Activated CD4-positive, alpha-beta T cell treated with anti-CD3 and anti-CD28 coated beads for 36 hours (primary cell): ENCODE measurements at regions not wholly inside any gene's neighbourhood (a gene's known extent, or its start where the extent isn't known, plus 50 kb on each side); places are given as distances from the start of the nearest gene placed in this dataset.
"Not testable (repeated sequence)": the region's sequence is repeated elsewhere in the genome, so short reads cannot be mapped to it uniquely, and the experiment has no call there.

Experiments
- ATAC-seq: fragments of 200-7000 bp; cut with Tn5 transposase; one replicate; pipeline ENCODE4 v1.10.0; 2021; ENCODE audit warnings: mild to moderate bottlenecking, moderate library complexity
- CTCF ChIA-PET: fragments of 350-600 bp; sonication (Branson Sonifier 250); formaldehyde crosslinking; loops from one replicate; lab custom pipeline; 2021; ENCODE audit warnings: antibody characterized with exemption; lab: Charles Lee
- POLR2A ChIA-PET: fragments of 350-600 bp; sonication (Branson Sonifier 250); formaldehyde crosslinking; loops from one replicate; lab custom pipeline; 2021; ENCODE audit warnings: antibody characterized with exemption, inconsistent platforms; lab: Charles Lee
- DNase-seq: peaks from one replicate; pipeline ENCODE4 v3.0.0-alpha.2; 2020
- H3K27ac Mint-ChIP-seq: one replicate; pipeline ENCODE4 v1.8.0; 2021; ENCODE audit warnings: mixed read lengths
- H3K27me3 Mint-ChIP-seq: one replicate; pipeline ENCODE4 v1.8.0; 2021; ENCODE audit warnings: mixed read lengths
- H3K36me3 Mint-ChIP-seq: one replicate; pipeline ENCODE4 v1.8.0; 2021; ENCODE audit warnings: low read depth, mixed read lengths
- H3K4me1 Mint-ChIP-seq: one replicate; pipeline ENCODE4 v1.8.0; 2021; ENCODE audit warnings: mixed read lengths
- H3K4me3 Mint-ChIP-seq: one replicate; pipeline ENCODE4 v1.8.0; 2021; ENCODE audit warnings: mild to moderate bottlenecking, moderate library complexity, mixed read lengths
- H3K9me3 Mint-ChIP-seq: one replicate; pipeline ENCODE4 v1.8.0; 2021; ENCODE audit warnings: low read depth, mixed read lengths
- intact Hi-C, 2 experiments: fragments of 100-400 bp; cut with DNase I in 1 of 2; cut with micrococcal nuclease in 1 of 2; formaldehyde crosslinking; loops; one replicate each; pipeline versions ENCODE4 v1.14.2 to v1.15.1; 2022 to 2024; cut with DNase I, micrococcal nuclease

DNA sequence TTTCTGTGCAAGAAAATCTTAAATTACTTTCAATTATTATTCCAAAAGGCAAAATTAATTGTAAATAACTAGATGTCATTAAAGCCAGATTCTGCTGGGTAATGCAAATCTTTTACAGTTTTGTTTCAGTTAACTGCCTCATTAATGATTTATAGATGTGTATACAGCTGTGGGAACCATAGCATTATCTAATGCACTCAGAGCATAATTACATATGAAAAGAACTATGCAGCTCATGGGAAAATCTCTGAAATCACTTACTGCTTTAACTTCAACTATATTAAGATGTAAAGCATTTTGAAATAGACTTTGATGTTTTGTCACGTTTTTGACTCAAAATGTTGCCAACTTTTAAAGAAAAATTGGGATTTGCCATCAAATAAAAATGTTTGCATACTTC is 630.3 kb upstream of the KLHL4 start:
- Mint-ChIP-seq H3K27ac (no peak overlapping the region), H3K4me1 (no peaks in the 10 kb centered on the region), H3K36me3 (no peaks in the 10 kb centered on the region), H3K9me3 (no peaks in the 10 kb centered on the region), H3K4me3 (no peak overlapping the region), H3K27me3 (no peaks in the 10 kb centered on the region)
- ATAC-seq, result no peak
- intact Hi-C loops, result no loop called here
- CTCF ChIA-PET, result no interaction called here
- POLR2A ChIA-PET, result no interaction called here
- no peak for DNase-seq

DNA sequence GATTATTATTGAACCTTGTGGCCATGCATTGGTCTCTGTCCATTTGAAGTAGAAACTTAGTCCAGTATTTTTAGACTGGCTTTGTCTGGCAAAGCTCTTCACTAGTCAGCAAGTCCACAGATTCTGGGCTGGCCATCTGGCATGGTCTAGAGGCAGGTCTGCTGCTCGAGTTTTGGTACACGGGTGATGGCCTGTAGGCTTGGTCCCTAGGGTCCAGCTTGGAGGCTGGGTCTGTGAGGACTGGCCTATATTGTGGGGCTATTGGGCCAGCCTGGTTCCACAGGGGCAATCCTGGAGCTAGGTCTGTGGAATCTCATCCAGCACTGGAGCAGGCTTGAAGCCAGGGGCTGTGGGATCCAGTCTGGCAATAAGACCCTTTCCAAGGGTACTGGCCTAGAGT is 607.6 kb upstream of the KLHL4 start:
- H3K4me3 Mint-ChIP-seq, result no peak overlapping the region
- no peak for DNase-seq
- no peaks in the 10 kb centered on the region for H3K27me3 Mint-ChIP-seq
- no peak for ATAC-seq
- intact Hi-C loops, result no loop called here
- CTCF ChIA-PET, result no interaction called here
- no peaks in the 10 kb centered on the region for H3K9me3 Mint-ChIP-seq
- POLR2A ChIA-PET, result no interaction called here
- no peaks in the 10 kb centered on the region for H3K36me3 Mint-ChIP-seq
- no peak overlapping the region for H3K27ac Mint-ChIP-seq
- no peaks in the 10 kb centered on the region for H3K4me1 Mint-ChIP-seq

DNA sequence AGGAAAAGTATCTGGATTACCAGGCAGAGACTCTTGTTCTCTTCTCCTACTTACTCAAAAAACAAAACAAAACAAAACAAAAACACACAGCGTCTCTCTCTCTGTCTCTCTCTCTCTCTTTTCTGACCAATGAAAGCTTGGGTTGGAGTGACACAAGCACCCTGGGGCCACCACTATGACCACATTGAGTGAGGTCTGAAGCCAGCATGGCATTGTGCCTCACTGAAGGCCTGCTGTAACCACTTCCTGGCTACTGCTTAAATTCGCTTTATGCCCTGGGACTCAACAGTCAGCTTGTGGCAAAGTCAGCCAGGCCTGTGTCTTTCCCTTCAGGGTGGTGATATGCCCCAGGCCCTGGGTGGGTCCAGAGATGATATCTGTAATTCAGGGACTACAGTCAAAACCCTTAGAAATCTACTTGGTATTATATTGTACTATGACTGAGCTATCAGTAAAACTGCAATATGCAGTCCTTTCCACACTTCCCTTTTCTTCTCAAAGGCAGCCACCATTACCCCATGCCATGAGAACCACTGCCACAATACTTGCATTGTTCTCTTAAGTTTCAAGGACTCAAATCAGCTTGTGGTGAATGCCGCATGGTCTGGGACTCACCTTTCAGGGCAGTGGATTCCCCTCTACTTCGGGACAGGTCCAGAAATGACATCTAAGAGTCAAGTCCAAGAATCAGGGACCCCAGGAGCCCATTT is 606.8 kb upstream of the KLHL4 start:
- Mint-ChIP-seq H3K27me3 (no peaks in the 10 kb centered on the region), H3K9me3 (no peaks in the 10 kb centered on the region), H3K27ac (no peak overlapping the region), H3K4me1 (no peaks in the 10 kb centered on the region), H3K4me3 (no peak overlapping the region), H3K36me3 (no peaks in the 10 kb centered on the region)
- DNase-seq (no peak), ATAC-seq (no peak)
- intact Hi-C loops, result no loop called here
- CTCF ChIA-PET, result interaction anchor here (0.5 kb wide), 1 partner anchor 948 kb away, joined by 3 read pairs; no protein-coding TSS in a partner anchor
- POLR2A ChIA-PET, result no interaction called here

DNA sequence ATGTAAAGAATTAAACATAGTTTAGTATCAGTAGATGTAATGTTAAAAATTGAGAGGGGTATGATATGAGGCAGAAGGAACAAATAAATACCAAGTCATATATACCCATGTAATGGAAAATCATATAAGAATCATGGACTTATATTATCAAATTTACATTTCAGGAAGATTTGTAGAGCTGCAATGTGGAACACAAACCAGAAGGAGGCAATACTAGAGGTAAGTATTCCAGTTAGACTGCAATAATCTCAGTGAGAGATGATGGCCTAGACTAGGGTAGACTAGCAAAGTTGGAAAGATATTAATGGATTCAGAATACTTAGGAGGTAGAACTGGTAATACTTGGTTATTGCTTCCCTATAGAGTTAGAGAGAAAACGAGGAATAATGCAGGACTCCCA is 603.0 kb upstream of the KLHL4 start:
- intact Hi-C loops, result no loop called here

DNA sequence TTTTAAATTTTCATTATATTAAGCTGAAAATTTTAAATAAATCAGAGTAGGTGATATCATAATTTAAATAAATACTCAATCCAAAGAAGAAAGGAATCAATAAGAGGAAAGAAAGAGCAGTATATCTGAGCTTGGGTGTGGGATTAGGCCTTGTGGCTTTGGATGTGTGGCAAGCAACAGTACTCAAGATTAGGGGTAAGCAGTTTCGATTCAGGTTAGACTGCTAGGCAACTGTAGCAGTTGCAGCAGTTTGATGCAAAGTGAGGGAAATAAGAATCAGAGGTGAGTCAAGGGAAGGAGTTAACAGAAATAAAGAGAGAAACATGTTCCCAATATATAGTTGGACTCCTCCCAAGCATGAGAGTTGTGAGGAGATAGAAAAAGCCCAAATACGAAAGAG is 599.6 kb upstream of the KLHL4 start:
- CTCF ChIA-PET, result no interaction called here
- Mint-ChIP-seq H3K27ac (no peak overlapping the region), H3K9me3 (no peaks in the 10 kb centered on the region), H3K4me3 (no peak overlapping the region), H3K36me3 (no peaks in the 10 kb centered on the region), H3K4me1 (no peaks in the 10 kb centered on the region), H3K27me3 (no peaks in the 10 kb centered on the region)
- no peak for ATAC-seq
- DNase-seq, result no peak
- intact Hi-C loops, result no loop called here
- POLR2A ChIA-PET, result no interaction called here

More for the DNA sequence above, 603.0 kb upstream of the KLHL4 start:
- POLR2A ChIA-PET, result no interaction called here
- H3K36me3 Mint-ChIP-seq, result no peaks in the 10 kb centered on the region
- CTCF ChIA-PET, result no interaction called here
- H3K4me3 Mint-ChIP-seq, result no peak overlapping the region
- DNase-seq (no peak), ATAC-seq (no peak)
- H3K4me1 Mint-ChIP-seq, result no peaks in the 10 kb centered on the region
- H3K9me3 Mint-ChIP-seq, result no peaks in the 10 kb centered on the region
- no peak overlapping the region for H3K27ac Mint-ChIP-seq
- H3K27me3 Mint-ChIP-seq, result no peaks in the 10 kb centered on the region

DNA sequence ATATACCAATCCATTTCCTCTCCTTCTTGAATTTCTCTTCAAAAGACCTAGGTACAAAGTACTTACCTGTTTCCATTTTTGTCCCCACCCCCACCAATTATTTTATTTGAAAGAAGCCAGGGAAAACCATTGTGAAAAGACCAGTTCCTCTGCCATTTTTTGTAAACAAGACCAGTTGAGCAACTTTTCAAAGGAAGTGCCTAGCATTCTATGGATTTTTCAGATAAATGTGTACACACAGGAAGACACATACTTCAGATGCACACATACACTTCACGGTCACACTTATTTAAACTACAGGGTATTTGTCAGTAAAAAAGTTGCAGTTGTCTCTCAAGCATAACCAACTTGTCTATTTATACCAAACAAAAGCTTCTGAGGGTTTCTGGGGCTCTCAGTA is 587.2 kb upstream of the KLHL4 start:
- Mint-ChIP-seq H3K27ac (no peak overlapping the region), H3K36me3 (no peaks in the 10 kb centered on the region), H3K4me3 (no peak overlapping the region), H3K27me3 (no peaks in the 10 kb centered on the region), H3K4me1 (no peaks in the 10 kb centered on the region), H3K9me3 (no peaks in the 10 kb centered on the region)
- ChIA-PET CTCF (no interaction called here), POLR2A (no interaction called here)
- no peak for ATAC-seq
- intact Hi-C loops, result no loop called here
- no peak for DNase-seq

DNA sequence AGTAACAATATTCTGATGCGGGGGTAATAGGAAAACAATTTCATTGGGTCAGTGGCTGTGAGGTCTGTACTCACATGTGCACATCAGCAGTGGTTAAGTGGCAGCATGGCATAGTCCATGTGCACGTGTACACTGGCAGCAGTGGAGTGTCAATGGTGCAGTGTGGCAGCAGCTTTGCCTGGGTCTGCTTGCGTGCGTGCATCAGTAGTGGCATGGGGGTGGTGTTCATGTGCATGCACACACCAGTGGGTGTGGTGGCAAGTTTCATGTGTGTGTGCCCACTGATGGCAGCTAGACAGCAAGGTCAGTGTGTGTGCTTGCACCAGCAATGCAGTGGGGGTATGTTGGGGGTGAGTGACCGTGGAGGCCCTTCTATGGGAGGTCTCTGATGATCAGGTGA is 581.6 kb upstream of the KLHL4 start:
- ATAC-seq (no peak), DNase-seq (no peak)
- no peak overlapping the region for H3K27ac Mint-ChIP-seq
- intact Hi-C loops, result no loop called here
- CTCF ChIA-PET, result no interaction called here
- no peaks in the 10 kb centered on the region for H3K27me3 Mint-ChIP-seq
- no peaks in the 10 kb centered on the region for H3K9me3 Mint-ChIP-seq
- no peak overlapping the region for H3K4me3 Mint-ChIP-seq
- POLR2A ChIA-PET, result no interaction called here
- no peaks in the 10 kb centered on the region for H3K4me1 Mint-ChIP-seq
- H3K36me3 Mint-ChIP-seq, result no peaks in the 10 kb centered on the region

DNA sequence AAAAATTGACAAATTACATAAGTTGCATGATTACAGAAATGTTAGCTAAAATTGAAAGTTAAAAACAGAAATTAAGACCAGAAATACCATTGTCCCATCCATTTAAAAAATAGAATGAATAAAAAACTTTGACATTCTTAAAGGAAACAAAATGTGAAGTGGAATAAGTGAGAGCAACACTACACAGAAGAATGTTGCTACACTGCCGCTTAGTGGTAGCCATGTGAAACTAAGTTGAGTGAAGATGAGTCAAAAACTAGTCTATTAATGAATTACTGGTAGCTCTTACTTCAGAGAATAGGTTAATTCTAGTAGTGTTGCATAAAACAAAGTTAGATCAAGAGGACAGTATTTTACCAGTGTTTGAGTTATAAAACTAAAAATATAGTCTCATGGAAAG is 571.0 kb upstream of the KLHL4 start:
- no peak overlapping the region for H3K4me3 Mint-ChIP-seq
- POLR2A ChIA-PET, result no interaction called here
- H3K27me3 Mint-ChIP-seq, result no peaks in the 10 kb centered on the region
- no peak overlapping the region for H3K27ac Mint-ChIP-seq
- H3K36me3 Mint-ChIP-seq, result no peaks in the 10 kb centered on the region
- CTCF ChIA-PET, result no interaction called here
- no peaks in the 10 kb centered on the region for H3K4me1 Mint-ChIP-seq
- DNase-seq (peak; percentile 5), ATAC-seq (no peak)
- no peaks in the 10 kb centered on the region for H3K9me3 Mint-ChIP-seq
- intact Hi-C loops, result loop anchor here in 1 of 2 experiments (5.0 kb wide), 2 partner anchors 814 to 1334 kb away; no protein-coding TSS in a partner anchor

DNA sequence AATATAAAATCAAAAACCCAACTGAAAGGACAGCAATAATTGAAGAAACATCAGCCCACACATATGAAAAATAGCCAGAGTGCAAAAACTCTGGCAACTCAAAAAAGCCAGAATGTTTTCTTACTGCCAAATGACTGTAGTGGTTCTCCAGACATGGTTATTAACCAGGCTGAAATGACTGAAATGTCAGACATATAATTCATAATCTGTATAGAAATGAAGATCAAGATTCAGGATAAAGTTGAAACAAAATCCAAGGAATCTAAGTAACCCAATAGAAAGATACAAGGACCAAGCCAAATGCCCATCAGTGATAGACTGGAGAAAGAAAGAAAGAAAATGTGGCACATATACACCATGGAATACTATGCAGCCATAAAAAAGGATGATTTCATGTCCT is 553.3 kb upstream of the KLHL4 start:
- no peak for ATAC-seq
- DNase-seq, result no peak
- Mint-ChIP-seq H3K36me3 (no peaks in the 10 kb centered on the region), H3K27ac (no peak overlapping the region), H3K4me1 (no peaks in the 10 kb centered on the region), H3K4me3 (no peak overlapping the region), H3K9me3 (peaks cover 2% of the 10 kb centered on the region), H3K27me3 (no peaks in the 10 kb centered on the region)
- intact Hi-C loops, result no loop called here
- ChIA-PET POLR2A (no interaction called here), CTCF (no interaction called here)

DNA sequence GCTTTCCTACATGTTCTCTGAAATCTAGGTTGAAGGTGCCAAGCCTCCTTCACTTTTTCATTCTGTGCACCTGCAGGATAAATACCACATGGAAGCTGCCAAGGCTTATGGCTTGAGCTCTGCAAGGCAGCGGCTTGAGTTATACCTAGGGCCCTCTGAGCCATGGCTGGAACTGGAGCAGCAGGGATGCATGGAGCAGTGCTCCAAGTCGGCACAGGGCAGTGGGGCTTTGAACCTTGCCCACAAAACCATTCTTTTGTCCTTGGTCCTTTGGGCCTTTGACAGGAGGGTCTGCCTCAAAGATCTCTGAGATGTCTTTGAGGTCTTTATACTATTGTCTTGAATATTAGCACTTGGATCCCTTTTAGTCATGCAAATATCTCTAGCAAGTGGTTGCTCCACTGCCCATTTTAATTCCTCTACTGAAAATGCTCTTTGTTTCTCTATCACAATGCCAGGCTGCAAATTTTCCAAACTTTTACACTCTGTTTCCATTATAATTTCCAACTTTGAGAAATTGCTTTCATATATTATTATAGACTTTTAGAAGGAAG is 536.2 kb upstream of the KLHL4 start:
- H3K27ac Mint-ChIP-seq, result no peak overlapping the region
- no peaks in the 10 kb centered on the region for H3K9me3 Mint-ChIP-seq
- H3K4me1 Mint-ChIP-seq, result no peaks in the 10 kb centered on the region
- ATAC-seq (no peak), DNase-seq (no peak)
- CTCF ChIA-PET, result no interaction called here
- intact Hi-C loops, result no loop called here
- no peak overlapping the region for H3K4me3 Mint-ChIP-seq
- no peaks in the 10 kb centered on the region for H3K27me3 Mint-ChIP-seq
- POLR2A ChIA-PET, result no interaction called here
- no peaks in the 10 kb centered on the region for H3K36me3 Mint-ChIP-seq

DNA sequence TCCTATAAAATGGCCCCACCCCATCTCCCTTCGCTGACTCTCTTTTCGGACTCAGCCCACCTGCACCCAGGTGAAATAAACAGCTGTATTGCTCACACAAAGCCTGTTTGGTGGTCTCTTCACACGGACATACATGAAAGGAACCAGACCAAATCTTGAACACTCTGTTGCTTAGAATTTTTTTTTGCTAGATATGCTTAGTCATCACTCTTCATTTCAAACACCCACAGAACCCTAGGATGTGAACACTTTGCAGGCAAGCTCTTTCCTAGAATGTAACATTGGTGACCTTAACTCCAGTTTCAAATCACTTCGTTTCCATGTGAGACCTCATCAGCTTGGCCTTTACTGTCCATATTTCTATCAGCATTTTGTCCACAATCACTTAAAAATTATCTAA is 530.3 kb upstream of the KLHL4 start:
- DNase-seq, H3K27me3 Mint-ChIP-seq, H3K4me1 Mint-ChIP-seq, intact Hi-C loops, ATAC-seq, H3K9me3 Mint-ChIP-seq, H3K27ac Mint-ChIP-seq, H3K36me3 Mint-ChIP-seq, POLR2A ChIA-PET, H3K4me3 Mint-ChIP-seq: not testable (repeated sequence)
- CTCF ChIA-PET, result interaction anchor here (0.7 kb wide), 1 partner anchor 9 kb away, joined by 3 read pairs; no protein-coding TSS in a partner anchor

DNA sequence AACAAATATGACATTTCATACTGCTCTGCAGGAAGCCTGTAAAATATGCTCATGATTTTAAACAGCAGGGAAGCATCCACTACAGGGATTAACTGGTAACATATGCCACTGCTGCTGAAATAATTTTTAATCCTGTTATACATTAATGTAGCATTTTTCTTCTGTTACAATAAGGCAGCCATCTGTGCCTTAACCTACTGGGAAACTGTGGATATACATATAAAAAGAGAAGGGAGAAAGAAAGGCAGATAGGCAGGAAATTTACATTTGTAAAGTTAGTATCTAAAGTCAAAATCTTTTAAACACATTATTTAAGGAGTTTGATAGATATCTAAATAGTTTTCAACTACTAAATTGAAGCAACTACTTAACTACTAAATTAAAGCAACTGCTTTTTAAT is 514.6 kb upstream of the KLHL4 start:
- POLR2A ChIA-PET, result no interaction called here

More for the DNA sequence above, 514.6 kb upstream of the KLHL4 start:
- intact Hi-C loops, result no loop called here
- no peak for ATAC-seq
- Mint-ChIP-seq H3K4me3 (no peak overlapping the region), H3K36me3 (no peaks in the 10 kb centered on the region), H3K9me3 (no peaks in the 10 kb centered on the region), H3K27me3 (no peaks in the 10 kb centered on the region), H3K4me1 (no peaks in the 10 kb centered on the region), H3K27ac (no peak overlapping the region)
- DNase-seq, result no peak
- CTCF ChIA-PET, result no interaction called here
